Sigmoid colon (tissue), 6 donors: ENCODE measurements at regions not wholly inside any gene's neighbourhood (a gene's known extent, or its start where the extent isn't known, plus 50 kb on each side); places are given as distances from the start of the nearest gene placed in this dataset.

Experiments
- DNase-seq: peaks from one replicate; pipeline ENCODE4 v3.0.0-alpha.2; 2019
- H3K27ac ChIP-seq, 4 donors: fragments of 200-600 bp; sonication (generic); one replicate each; pipeline ENCODE4 v1.5.1; 2016 to 2019; ENCODE audit warnings: mild to moderate bottlenecking in 1 of 4
- H3K27me3 ChIP-seq, 3 donors: fragments of 200-600 bp; sonication (generic); one replicate each; pipeline ENCODE4 v1.5.1; 2019; ENCODE audit warnings: mild to moderate bottlenecking in 1 of 3
- H3K36me3 ChIP-seq, 4 donors: fragments of 200-600 bp; sonication (generic); one replicate each; pipeline ENCODE4 v1.5.1; 2016 to 2019
- H3K4me1 ChIP-seq, 4 donors: fragments of 200-600 bp; sonication (generic); one replicate each; pipeline ENCODE4 v1.5.1; 2017 to 2019
- H3K4me3 ChIP-seq, 4 donors: fragments of 200-600 bp; sonication (generic); one replicate each; pipeline ENCODE4 v1.5.1; 2017 to 2019; ENCODE audit warnings: mild to moderate bottlenecking in 2 of 4, moderate library complexity in 1 of 4
- H3K9me3 ChIP-seq, 4 donors: fragments of 200-600 bp in 3 of 4; sonication (generic) in 3 of 4; one replicate each; pipeline versions ENCODE4 v1.5.1 to v1.6.1; 2013 to 2019
- CTCF ChIP-seq, 4 experiments: fragments of 450-650 bp in 3 of 4; fragments of 200-600 bp in 1 of 4; IDR thresholded peaks; one replicate each; pipeline ENCODE4 v1.5.1; 2016 to 2019; ENCODE audit warnings: antibody characterized with exemption in 4 of 4, mild to moderate bottlenecking in 3 of 4, moderate library complexity in 2 of 4
- EP300 ChIP-seq, 4 donors: sonication (generic); formaldehyde crosslinking; IDR thresholded peaks; one replicate each; pipeline ENCODE4 v1.6.1; 2017; ENCODE audit warnings: antibody characterized with exemption in 4 of 4
- POLR2A ChIP-seq, 2 donors: fragments of 450-650 bp; IDR thresholded peaks; one replicate each; pipeline ENCODE4 v1.6.1; 2016; ENCODE audit warnings: antibody characterized with exemption in 2 of 2, mild to moderate bottlenecking in 2 of 2, moderate library complexity in 2 of 2
- POLR2AphosphoS5 ChIP-seq, 4 donors: sonication (generic); formaldehyde crosslinking; IDR thresholded peaks; one replicate each; pipeline ENCODE4 v1.6.1; 2017; ENCODE audit warnings: antibody characterized with exemption in 4 of 4
- WGBS, 2 donors: extraction: QIAGEN DNeasy Blood & Tissue Kit; methylation state at CpG; one replicate each; pipeline ENCODE4 v1.1.7; 2013; 5-methylcytosine and 5-hydroxymethylcytosine counted together
- intact Hi-C: fragments of 100-400 bp; cut with DNase I; formaldehyde crosslinking; loops from one replicate; pipeline ENCODE4 v1.15.1; 2023
- donor health status: healthy with polysubstance abuse.
- donor health status: healthy.

- TF ChIP-seq POLR2A (IDR thresholded peaks at IDR 0.05) (no peak), CTCF (IDR thresholded peaks at IDR 0.05) (no peak), POLR2AphosphoS5 (IDR thresholded peaks at IDR 0.05) (no peak), EP300 (IDR thresholded peaks at IDR 0.05) (no peak)
- Histone ChIP-seq H3K27ac (no peak overlapping the region), H3K4me3 (no peak overlapping the region), H3K36me3 (no peaks in the 10 kb centered on the region), H3K4me1 (no peaks in the 10 kb centered on the region), H3K9me3 (no peaks in the 10 kb centered on the region), H3K27me3 (no peaks in the 10 kb centered on the region)
- DNase-seq: no peak
- WGBS, 2 donors: 91 to 95% methylated on average over 1 of the region's 1 CpG
- intact Hi-C loops: no loop called here
Measured at GRCh38 chr6:105786449-105786848, 299.7 kb upstream of the PRDM1 start.

- Histone ChIP-seq H3K9me3 (no peaks in the 10 kb centered on the region), H3K4me3 (no peak overlapping the region), H3K4me1 (no peaks in the 10 kb centered on the region), H3K36me3 (no peaks in the 10 kb centered on the region), H3K27ac (no peak overlapping the region), H3K27me3 (no peaks in the 10 kb centered on the region)
- 72 to 86% methylated on average over 6 of the region's 6 CpGs for WGBS, 2 donors
- intact Hi-C loops: no loop called here
- TF ChIP-seq POLR2AphosphoS5 (IDR thresholded peaks at IDR 0.05): no peak
- DNase-seq: no peak
Measured at GRCh38 chr6:105785066-105785811, 300.9 kb upstream of the PRDM1 start.

GRCh38 chr6:105784179-105784578 lies 302.0 kb upstream of the PRDM1 start:
- H3K27ac ChIP-seq: no peak overlapping the region
- H3K27me3 ChIP-seq: no peaks in the 10 kb centered on the region
- no peaks in the 10 kb centered on the region for H3K4me1 ChIP-seq
- WGBS, 2 donors: 83 to 91% methylated on average over 2 of the region's 2 CpGs
- no peak overlapping the region for H3K4me3 ChIP-seq
- no peak for DNase-seq
- H3K36me3 ChIP-seq: no peaks in the 10 kb centered on the region
- intact Hi-C loops: no loop called here
- TF ChIP-seq POLR2A (IDR thresholded peaks at IDR 0.05): no peak
- no peak for TF ChIP-seq EP300 (IDR thresholded peaks at IDR 0.05)
- no peak for TF ChIP-seq POLR2AphosphoS5 (IDR thresholded peaks at IDR 0.05)
- TF ChIP-seq CTCF (IDR thresholded peaks at IDR 0.05): no peak
- no peaks in the 10 kb centered on the region for H3K9me3 ChIP-seq

GRCh38 chr6:105783333-105783935 lies 302.7 kb upstream of the PRDM1 start:
- intact Hi-C loops: no loop called here
- Histone ChIP-seq H3K36me3 (no peaks in the 10 kb centered on the region), H3K9me3 (no peaks in the 10 kb centered on the region), H3K4me1 (no peaks in the 10 kb centered on the region), H3K27me3 (no peaks in the 10 kb centered on the region), H3K27ac (no peak overlapping the region), H3K4me3 (no peak overlapping the region)
- TF ChIP-seq POLR2A (IDR thresholded peaks at IDR 0.05) (no peak), CTCF (IDR thresholded peaks at IDR 0.05) (no peak), POLR2AphosphoS5 (IDR thresholded peaks at IDR 0.05) (no peak), EP300 (IDR thresholded peaks at IDR 0.05) (no peak)
- WGBS, 2 donors: 82 to 85% methylated on average over 8 of the region's 8 CpGs
- DNase-seq: no peak

- no peaks in the 10 kb centered on the region for H3K9me3 ChIP-seq
- no peaks in the 10 kb centered on the region for H3K36me3 ChIP-seq
- TF ChIP-seq POLR2A (IDR thresholded peaks at IDR 0.05) (no peak), POLR2AphosphoS5 (IDR thresholded peaks at IDR 0.05) (no peak), EP300 (IDR thresholded peaks at IDR 0.05) (no peak), CTCF (IDR thresholded peaks at IDR 0.05) (no peak)
- WGBS, 2 donors: 70 to 77% methylated on average over 3 of the region's 3 CpGs
- H3K27me3 ChIP-seq: no peaks in the 10 kb centered on the region
- no peak for DNase-seq
- no peak overlapping the region for H3K27ac ChIP-seq
- H3K4me1 ChIP-seq: no peaks in the 10 kb centered on the region
- no peak overlapping the region for H3K4me3 ChIP-seq
- intact Hi-C loops: no loop called here
Measured at GRCh38 chr6:105781915-105782314, 304.2 kb upstream of the PRDM1 start.
